ENCODE measurements at regions not wholly inside any gene's neighbourhood (a gene's known extent, or its start where the extent isn't known, plus 50 kb on each side); places are given as distances from the start of the nearest gene placed in this dataset.

DNA sequence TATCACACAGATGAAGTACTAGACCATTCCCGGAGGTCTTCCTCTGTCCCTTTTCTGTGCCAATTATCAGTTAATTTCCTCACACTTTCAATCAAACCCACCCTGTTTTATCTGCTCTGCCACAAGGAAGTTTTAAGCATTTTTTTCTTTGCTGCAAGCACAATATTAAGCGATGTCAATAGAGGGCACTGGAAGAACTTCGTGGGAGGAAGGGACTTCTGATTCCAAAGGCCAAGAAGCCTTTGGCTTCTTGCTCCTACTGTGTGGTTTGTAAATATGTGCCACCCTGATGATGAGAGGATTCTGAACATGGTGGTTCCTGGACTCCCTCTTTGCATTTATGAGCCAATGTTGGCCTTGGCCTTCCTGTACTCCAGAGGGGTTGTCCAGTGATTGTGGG lies 1712.5 kb upstream of the C9orf72 start:
- H3K4me3 ChIP-seq (ENCODE audit: low read length): no peak overlapping the region

GRCh38 chr9:29289365-29289764 lies 1716.1 kb upstream of the C9orf72 start:
- no peaks in the 10 kb centered on the region for H3K27me3 ChIP-seq (ENCODE audit: insufficient read depth, low read length)
- H3K9me3 ChIP-seq (ENCODE audit: low read depth, low read length): peaks cover 10% of the 10 kb centered on the region
- H3K4me1 ChIP-seq (ENCODE audit: insufficient read depth, low read length): no peaks in the 10 kb centered on the region
- H3K4me3 ChIP-seq (ENCODE audit: low read length): no peak overlapping the region

More for the DNA sequence above, 1712.5 kb upstream of the C9orf72 start:
- Histone ChIP-seq H3K27me3 (ENCODE audit: insufficient read depth, low read length) (no peaks in the 10 kb centered on the region), H3K9me3 (ENCODE audit: low read depth, low read length) (no peaks in the 10 kb centered on the region), H3K4me1 (ENCODE audit: insufficient read depth, low read length) (no peaks in the 10 kb centered on the region)

- no peaks in the 10 kb centered on the region for H3K27me3 ChIP-seq (ENCODE audit: insufficient read depth, low read length)
- H3K4me3 ChIP-seq (ENCODE audit: low read length): no peak overlapping the region
- peaks cover 16% of the 10 kb centered on the region for H3K9me3 ChIP-seq (ENCODE audit: low read depth, low read length)
- H3K4me1 ChIP-seq (ENCODE audit: insufficient read depth, low read length): no peaks in the 10 kb centered on the region
Measured at GRCh38 chr9:29290516-29290915, 1717.2 kb upstream of the C9orf72 start.

- H3K4me1 ChIP-seq (ENCODE audit: insufficient read depth, low read length): no peaks in the 10 kb centered on the region
- peaks cover 16% of the 10 kb centered on the region for H3K9me3 ChIP-seq (ENCODE audit: low read depth, low read length)
- H3K27me3 ChIP-seq (ENCODE audit: insufficient read depth, low read length): no peaks in the 10 kb centered on the region
- H3K4me3 ChIP-seq (ENCODE audit: low read length): no peak overlapping the region
Measured at GRCh38 chr9:29297592-29297991, 1724.3 kb upstream of the C9orf72 start.

- no peaks in the 10 kb centered on the region for H3K27me3 ChIP-seq (ENCODE audit: insufficient read depth, low read length)
- H3K4me1 ChIP-seq (ENCODE audit: insufficient read depth, low read length): no peaks in the 10 kb centered on the region
- H3K9me3 ChIP-seq (ENCODE audit: low read depth, low read length): no peaks in the 10 kb centered on the region
- H3K4me3 ChIP-seq (ENCODE audit: low read length): no peak overlapping the region
Measured at GRCh38 chr9:29311221-29311620, 1737.9 kb upstream of the C9orf72 start.

- Histone ChIP-seq H3K9me3 (ENCODE audit: low read depth, low read length) (no peaks in the 10 kb centered on the region), H3K4me1 (ENCODE audit: insufficient read depth, low read length) (no peaks in the 10 kb centered on the region), H3K4me3 (ENCODE audit: low read length) (no peak overlapping the region), H3K27me3 (ENCODE audit: insufficient read depth, low read length) (no peaks in the 10 kb centered on the region)
Measured at GRCh38 chr9:29312327-29312726, 1739.0 kb upstream of the C9orf72 start.

DNA sequence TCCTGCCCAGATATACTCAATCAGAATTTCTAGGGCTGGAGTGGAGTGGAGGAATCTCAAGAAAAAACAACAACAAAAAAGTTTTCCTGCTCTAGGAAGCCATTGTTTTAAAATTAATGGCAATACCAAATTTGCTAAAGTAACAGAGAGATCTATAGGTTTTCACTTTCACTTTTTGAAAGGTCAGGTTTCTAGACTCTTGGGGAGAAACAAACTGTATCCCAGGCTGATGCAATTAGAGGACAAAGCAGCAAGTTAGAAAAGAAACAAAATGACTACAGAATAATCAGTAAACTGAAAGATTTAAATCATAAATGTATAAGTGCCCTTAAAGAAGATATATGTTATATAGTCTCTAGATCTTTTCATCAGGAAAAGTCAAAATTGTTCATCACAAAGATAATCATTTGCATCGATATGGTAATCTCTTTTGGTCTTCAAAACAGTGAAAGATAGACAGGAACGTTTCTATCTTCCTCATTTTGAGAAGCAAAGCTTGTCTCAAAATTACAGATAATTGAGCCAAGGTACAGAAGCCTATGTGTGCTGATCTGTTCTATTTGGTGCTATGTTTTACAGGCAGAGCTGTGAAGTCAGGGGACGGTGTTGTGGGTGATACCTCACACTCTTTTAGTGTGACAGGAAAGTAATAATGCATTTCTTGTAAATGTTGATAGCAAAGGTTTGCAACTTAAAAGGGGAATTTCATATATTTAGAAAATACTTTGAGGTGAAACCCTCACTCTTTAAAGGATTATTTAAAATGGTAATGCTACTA lies 1746.6 kb upstream of the C9orf72 start:
- no peak overlapping the region for H3K4me3 ChIP-seq (ENCODE audit: low read length)
- H3K9me3 ChIP-seq (ENCODE audit: low read depth, low read length): no peaks in the 10 kb centered on the region
- no peaks in the 10 kb centered on the region for H3K27me3 ChIP-seq (ENCODE audit: insufficient read depth, low read length)
- no peaks in the 10 kb centered on the region for H3K4me1 ChIP-seq (ENCODE audit: insufficient read depth, low read length)

- H3K9me3 ChIP-seq (ENCODE audit: low read depth, low read length): no peaks in the 10 kb centered on the region
- H3K27me3 ChIP-seq (ENCODE audit: insufficient read depth, low read length): no peaks in the 10 kb centered on the region
- no peaks in the 10 kb centered on the region for H3K4me1 ChIP-seq (ENCODE audit: insufficient read depth, low read length)
- no peak overlapping the region for H3K4me3 ChIP-seq (ENCODE audit: low read length)
Measured at GRCh38 chr9:29322240-29322639, 1749.0 kb upstream of the C9orf72 start.

- no peaks in the 10 kb centered on the region for H3K9me3 ChIP-seq (ENCODE audit: low read depth, low read length)
- no peak overlapping the region for H3K4me3 ChIP-seq (ENCODE audit: low read length)
- H3K27me3 ChIP-seq (ENCODE audit: insufficient read depth, low read length): no peaks in the 10 kb centered on the region
- no peaks in the 10 kb centered on the region for H3K4me1 ChIP-seq (ENCODE audit: insufficient read depth, low read length)
Measured at GRCh38 chr9:29325894-29326293, 1752.6 kb upstream of the C9orf72 start.

DNA sequence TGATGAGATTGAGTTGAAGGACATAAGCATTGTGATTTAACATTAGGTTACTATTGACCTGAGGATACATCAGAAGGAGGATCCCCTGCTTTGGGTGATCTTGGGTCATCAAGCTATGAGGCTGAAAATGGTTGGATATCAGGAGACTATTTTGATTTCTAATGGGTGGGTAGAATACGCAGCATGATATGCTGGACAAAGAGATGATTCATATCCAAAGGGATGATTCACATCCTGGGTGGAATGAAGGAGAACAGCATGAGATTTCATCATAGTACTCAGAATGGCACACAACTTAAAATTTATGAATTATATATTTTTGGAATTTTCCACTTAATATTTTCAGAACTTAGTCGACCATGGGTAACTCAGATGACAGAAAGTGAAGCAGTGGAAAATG lies 1759.5 kb upstream of the C9orf72 start:
- Histone ChIP-seq H3K9me3 (ENCODE audit: low read depth, low read length) (no peaks in the 10 kb centered on the region), H3K27me3 (ENCODE audit: insufficient read depth, low read length) (no peaks in the 10 kb centered on the region), H3K4me1 (ENCODE audit: insufficient read depth, low read length) (no peaks in the 10 kb centered on the region), H3K4me3 (ENCODE audit: low read length) (no peak overlapping the region)

GRCh38 chr9:29336281-29336680 lies 1763.0 kb upstream of the C9orf72 start:
- Histone ChIP-seq H3K27me3 (ENCODE audit: insufficient read depth, low read length) (no peaks in the 10 kb centered on the region), H3K4me1 (ENCODE audit: insufficient read depth, low read length) (no peaks in the 10 kb centered on the region), H3K9me3 (ENCODE audit: low read depth, low read length) (no peaks in the 10 kb centered on the region), H3K4me3 (ENCODE audit: low read length) (no peak overlapping the region)

DNA sequence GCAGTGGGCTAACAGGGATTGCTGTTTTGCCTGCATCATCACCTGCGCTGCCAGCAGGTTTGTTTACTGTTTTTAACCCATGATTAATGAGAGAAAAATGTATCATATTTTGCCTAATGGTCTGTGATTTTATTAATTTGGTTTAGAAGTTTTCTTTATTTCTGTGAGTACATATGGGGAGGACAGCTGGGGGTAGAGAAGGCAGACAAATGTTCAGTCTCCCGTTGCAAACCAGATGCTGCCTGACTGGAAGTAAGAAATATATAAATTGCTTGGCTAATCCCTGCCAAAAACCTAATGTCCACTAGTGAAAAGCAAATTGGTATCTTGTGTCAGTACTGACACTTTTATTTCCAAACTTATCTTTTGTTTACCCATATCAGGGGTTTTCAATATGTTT lies 1766.1 kb upstream of the C9orf72 start:
- no peaks in the 10 kb centered on the region for H3K9me3 ChIP-seq (ENCODE audit: low read depth, low read length)
- no peak overlapping the region for H3K4me3 ChIP-seq (ENCODE audit: low read length)
- H3K4me1 ChIP-seq (ENCODE audit: insufficient read depth, low read length): no peaks in the 10 kb centered on the region
- H3K27me3 ChIP-seq (ENCODE audit: insufficient read depth, low read length): no peaks in the 10 kb centered on the region

DNA sequence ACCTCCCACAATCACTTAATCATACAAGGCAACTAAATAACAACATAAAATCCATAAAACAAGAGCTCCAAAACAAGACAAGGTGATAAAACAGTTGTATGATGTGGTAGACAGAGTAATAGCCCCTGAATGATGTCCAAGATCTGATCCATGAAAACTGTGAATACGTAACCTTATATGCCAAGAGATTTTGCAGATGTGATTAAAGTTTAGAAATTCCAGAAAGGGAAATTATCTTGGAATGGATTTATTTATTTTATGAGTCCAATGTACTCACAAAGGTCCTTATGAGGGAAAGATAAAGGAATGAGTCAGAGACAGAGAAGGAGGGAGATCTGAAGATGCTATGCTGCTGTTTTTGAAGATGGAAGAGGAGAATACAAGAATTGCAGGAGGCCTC lies 1775.7 kb upstream of the C9orf72 start:
- no peaks in the 10 kb centered on the region for H3K4me1 ChIP-seq (ENCODE audit: insufficient read depth, low read length)
- no peaks in the 10 kb centered on the region for H3K9me3 ChIP-seq (ENCODE audit: low read depth, low read length)
- H3K27me3 ChIP-seq (ENCODE audit: insufficient read depth, low read length): no peaks in the 10 kb centered on the region
- no peak overlapping the region for H3K4me3 ChIP-seq (ENCODE audit: low read length)

GRCh38 chr9:29389421-29389820 lies 1816.1 kb upstream of the C9orf72 start:
- Histone ChIP-seq H3K4me3 (ENCODE audit: low read length) (no peak overlapping the region), H3K9me3 (ENCODE audit: low read depth, low read length) (peaks cover 12% of the 10 kb centered on the region), H3K27me3 (ENCODE audit: insufficient read depth, low read length) (no peaks in the 10 kb centered on the region), H3K4me1 (ENCODE audit: insufficient read depth, low read length) (no peaks in the 10 kb centered on the region)

GRCh38 chr9:29390859-29391258 lies 1817.6 kb upstream of the C9orf72 start:
- no peaks in the 10 kb centered on the region for H3K27me3 ChIP-seq (ENCODE audit: insufficient read depth, low read length)
- no peaks in the 10 kb centered on the region for H3K4me1 ChIP-seq (ENCODE audit: insufficient read depth, low read length)
- H3K9me3 ChIP-seq (ENCODE audit: low read depth, low read length): peaks cover 12% of the 10 kb centered on the region
- no peak overlapping the region for H3K4me3 ChIP-seq (ENCODE audit: low read length)

DNA sequence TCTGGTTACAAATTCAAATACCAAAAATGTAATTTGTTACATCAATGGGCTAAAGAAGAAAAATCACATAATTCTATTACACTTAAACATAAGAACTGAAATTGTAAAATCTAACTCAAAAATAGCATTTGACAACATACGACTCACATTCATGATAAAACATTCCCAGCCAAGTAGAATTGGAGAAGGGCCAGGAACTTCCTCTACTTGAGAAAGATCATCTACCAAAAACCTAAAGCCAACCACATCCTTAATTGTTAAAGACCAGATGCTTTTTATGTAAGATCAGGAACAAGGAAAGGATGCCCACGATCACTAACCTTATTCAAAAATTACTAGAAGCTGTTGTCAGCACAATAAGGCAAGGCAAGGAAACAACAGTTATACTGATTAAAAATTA lies 1819.8 kb upstream of the C9orf72 start:
- peaks cover 12% of the 10 kb centered on the region for H3K9me3 ChIP-seq (ENCODE audit: low read depth, low read length)
- no peak overlapping the region for H3K4me3 ChIP-seq (ENCODE audit: low read length)
- H3K4me1 ChIP-seq (ENCODE audit: insufficient read depth, low read length): no peaks in the 10 kb centered on the region
- H3K27me3 ChIP-seq (ENCODE audit: insufficient read depth, low read length): no peaks in the 10 kb centered on the region
